ENCODE measurements at regions not wholly inside any gene's neighbourhood (a gene's known extent, or its start where the extent isn't known, plus 50 kb on each side); places are given as distances from the start of the nearest gene placed in this dataset.

DNA sequence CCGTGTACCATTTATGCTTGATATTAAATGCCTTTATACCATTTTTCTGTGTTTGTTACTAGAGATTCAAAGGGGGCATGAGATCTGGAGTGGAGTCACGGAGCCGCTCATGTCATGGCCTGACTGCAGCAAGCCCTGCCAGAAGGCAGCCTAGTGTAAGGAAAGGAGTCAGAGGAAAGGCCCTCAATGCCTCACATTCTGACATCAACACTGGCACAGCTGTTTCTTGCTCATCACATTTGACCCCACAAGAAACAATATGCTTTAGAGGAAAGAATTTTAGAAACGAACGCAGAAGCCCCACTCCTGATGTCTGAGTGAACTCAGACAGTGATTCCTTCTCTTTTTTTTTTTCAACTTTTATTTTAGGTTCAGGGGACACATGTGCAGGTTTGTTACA, 322.4 kb upstream of the CPEB2 start:
- Mint-ChIP-seq H3K27me3 (ENCODE audit: unreplicated experiment) (no peaks in the 10 kb centered on the region), H3K9me3 (ENCODE audit: unreplicated experiment) (no peaks in the 10 kb centered on the region), H3K27ac (ENCODE audit: unreplicated experiment) (no peak overlapping the region), H3K4me3 (ENCODE audit: unreplicated experiment) (no peak overlapping the region), H3K4me1 (ENCODE audit: low read depth, unreplicated experiment) (no peaks in the 10 kb centered on the region), H3K36me3 (ENCODE audit: unreplicated experiment) (no peaks in the 10 kb centered on the region)
- TF ChIP-seq, protein P1, sequence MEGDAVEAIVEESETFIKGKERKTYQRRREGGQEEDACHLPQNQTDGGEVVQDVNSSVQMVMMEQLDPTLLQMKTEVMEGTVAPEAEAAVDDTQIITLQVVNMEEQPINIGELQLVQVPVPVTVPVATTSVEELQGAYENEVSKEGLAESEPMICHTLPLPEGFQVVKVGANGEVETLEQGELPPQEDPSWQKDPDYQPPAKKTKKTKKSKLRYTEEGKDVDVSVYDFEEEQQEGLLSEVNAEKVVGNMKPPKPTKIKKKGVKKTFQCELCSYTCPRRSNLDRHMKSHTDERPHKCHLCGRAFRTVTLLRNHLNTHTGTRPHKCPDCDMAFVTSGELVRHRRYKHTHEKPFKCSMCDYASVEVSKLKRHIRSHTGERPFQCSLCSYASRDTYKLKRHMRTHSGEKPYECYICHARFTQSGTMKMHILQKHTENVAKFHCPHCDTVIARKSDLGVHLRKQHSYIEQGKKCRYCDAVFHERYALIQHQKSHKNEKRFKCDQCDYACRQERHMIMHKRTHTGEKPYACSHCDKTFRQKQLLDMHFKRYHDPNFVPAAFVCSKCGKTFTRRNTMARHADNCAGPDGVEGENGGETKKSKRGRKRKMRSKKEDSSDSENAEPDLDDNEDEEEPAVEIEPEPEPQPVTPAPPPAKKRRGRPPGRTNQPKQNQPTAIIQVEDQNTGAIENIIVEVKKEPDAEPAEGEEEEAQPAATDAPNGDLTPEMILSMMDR (IDR thresholded peaks at IDR 0.05; ENCODE audit: partially characterized antibody, unreplicated experiment), result no peak
- no peak for DNase-seq

DNA sequence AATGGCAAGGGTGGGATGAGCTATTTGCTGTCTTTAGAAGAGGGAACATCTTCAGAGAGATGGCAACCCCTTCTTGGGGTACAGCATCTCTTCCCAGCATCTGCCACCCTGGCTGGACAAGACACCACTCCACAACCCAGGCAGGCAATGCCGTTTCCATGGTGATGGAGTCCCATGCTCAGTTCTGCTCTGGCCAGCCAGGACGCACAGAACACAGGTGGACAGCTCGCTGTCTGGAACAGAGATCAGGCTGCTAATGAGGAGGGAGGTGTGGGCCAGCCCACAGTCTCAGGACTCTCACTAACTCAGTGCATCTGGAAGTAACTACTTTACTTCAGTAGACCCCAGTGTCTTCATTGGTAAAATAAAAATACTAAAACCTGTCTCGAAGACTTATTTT, 321.0 kb upstream of the CPEB2 start:
- no peak overlapping the region for H3K4me3 Mint-ChIP-seq (ENCODE audit: unreplicated experiment)
- no peaks in the 10 kb centered on the region for H3K36me3 Mint-ChIP-seq (ENCODE audit: unreplicated experiment)
- no peak for DNase-seq
- H3K4me1 Mint-ChIP-seq (ENCODE audit: low read depth, unreplicated experiment), result no peaks in the 10 kb centered on the region
- TF ChIP-seq, protein P1 (IDR thresholded peaks at IDR 0.05; ENCODE audit: partially characterized antibody, unreplicated experiment), result no peak
- no peaks in the 10 kb centered on the region for H3K27me3 Mint-ChIP-seq (ENCODE audit: unreplicated experiment)
- H3K27ac Mint-ChIP-seq (ENCODE audit: unreplicated experiment), result no peak overlapping the region
- no peaks in the 10 kb centered on the region for H3K9me3 Mint-ChIP-seq (ENCODE audit: unreplicated experiment)

DNA sequence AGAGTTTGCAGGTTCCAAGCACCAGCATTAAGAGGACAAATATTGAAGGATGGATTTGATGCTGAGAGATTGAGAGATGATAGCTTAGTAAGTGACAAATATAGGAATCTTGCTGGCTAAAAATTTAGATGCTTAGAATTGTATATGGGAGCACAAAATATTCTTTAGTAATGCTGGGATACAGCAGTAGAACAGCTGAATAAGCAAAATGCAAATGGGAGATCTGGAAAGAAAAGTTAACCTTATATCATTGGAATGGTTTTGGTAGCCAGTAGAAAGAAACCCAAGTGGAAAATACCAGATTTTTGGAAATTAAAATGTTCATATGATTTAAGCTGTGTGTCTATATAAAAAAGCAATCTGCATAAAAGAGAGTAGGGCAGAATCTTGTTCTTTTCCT, 308.6 kb upstream of the CPEB2 start:
- peak overlapping the region; percentile 54 for H3K27ac Mint-ChIP-seq (ENCODE audit: unreplicated experiment)

DNA sequence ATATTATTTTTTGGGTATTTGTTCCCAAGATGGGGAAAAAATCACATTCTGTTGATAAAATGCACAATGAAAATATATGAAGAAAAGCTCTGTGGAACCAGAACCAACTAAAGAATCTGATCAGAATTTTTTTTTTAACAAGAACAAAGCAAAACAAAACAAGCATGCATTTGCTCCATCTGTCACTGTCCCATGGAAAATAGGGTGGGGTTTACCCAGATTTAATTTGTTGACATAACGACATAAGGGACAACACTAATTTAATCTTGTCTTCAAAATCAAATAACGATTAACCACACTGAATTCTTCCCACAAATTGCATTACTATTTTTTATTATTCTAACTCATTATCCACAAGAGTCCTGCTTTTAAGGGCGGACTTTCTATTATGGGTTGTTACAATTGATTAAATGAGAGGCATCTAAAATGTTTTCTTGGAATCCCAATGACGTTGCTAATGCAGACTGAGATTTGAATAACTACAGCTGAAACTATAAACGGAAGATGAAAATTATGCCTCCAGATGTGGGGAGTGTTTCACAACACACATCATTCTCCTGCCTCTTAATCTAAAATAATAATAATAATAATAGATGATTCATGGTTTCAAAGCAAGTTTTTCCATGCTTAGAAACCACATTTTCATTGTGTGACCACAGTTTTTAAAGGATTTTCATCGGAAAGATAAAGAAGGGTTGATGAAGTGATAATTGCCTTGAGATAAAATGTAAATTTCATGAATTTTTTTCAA, 307.0 kb upstream of the CPEB2 start:
- H3K9me3 Mint-ChIP-seq (ENCODE audit: unreplicated experiment), result peaks cover 11% of the 10 kb centered on the region
- H3K4me1 Mint-ChIP-seq (ENCODE audit: low read depth, unreplicated experiment), result peaks cover 16% of the 10 kb centered on the region
- H3K36me3 Mint-ChIP-seq (ENCODE audit: unreplicated experiment), result peaks cover 9% of the 10 kb centered on the region
- H3K27ac Mint-ChIP-seq (ENCODE audit: unreplicated experiment), result peak overlapping the region; percentile 82
- no peak for DNase-seq
- H3K4me3 Mint-ChIP-seq (ENCODE audit: unreplicated experiment), result peak overlapping the region; percentile 16
- TF ChIP-seq, protein P1 (IDR thresholded peaks at IDR 0.05; ENCODE audit: partially characterized antibody, unreplicated experiment), result no peak
- no peaks in the 10 kb centered on the region for H3K27me3 Mint-ChIP-seq (ENCODE audit: unreplicated experiment)

More for the DNA sequence above, 308.6 kb upstream of the CPEB2 start:
- TF ChIP-seq, protein P1 (IDR thresholded peaks at IDR 0.05; ENCODE audit: partially characterized antibody, unreplicated experiment), result no peak
- no peak overlapping the region for H3K4me3 Mint-ChIP-seq (ENCODE audit: unreplicated experiment)
- no peaks in the 10 kb centered on the region for H3K27me3 Mint-ChIP-seq (ENCODE audit: unreplicated experiment)
- peaks cover 9% of the 10 kb centered on the region for H3K9me3 Mint-ChIP-seq (ENCODE audit: unreplicated experiment)
- H3K36me3 Mint-ChIP-seq (ENCODE audit: unreplicated experiment), result peaks cover 9% of the 10 kb centered on the region
- H3K4me1 Mint-ChIP-seq (ENCODE audit: low read depth, unreplicated experiment), result peaks cover 16% of the 10 kb centered on the region
- no peak for DNase-seq

DNA sequence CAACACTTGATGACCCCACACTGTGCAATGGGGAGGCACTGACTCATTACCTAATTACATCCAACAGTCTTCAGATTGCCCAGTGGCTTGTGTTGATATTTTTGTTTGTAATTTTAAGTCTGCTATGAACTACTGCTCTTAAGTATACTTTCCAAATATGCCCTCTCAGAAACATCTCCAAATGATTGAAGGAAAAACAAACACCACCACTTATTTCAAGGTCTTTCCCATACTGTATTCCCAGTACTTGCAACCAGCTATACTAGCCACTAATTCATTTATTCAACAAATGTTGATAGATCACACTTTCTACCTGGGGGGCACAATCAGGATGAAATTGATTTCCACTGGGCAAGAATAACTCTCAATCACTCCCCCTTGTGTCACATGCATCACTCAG, 302.2 kb upstream of the CPEB2 start:
- Mint-ChIP-seq H3K9me3 (ENCODE audit: unreplicated experiment) (peaks cover 5% of the 10 kb centered on the region), H3K27ac (ENCODE audit: unreplicated experiment) (no peak overlapping the region), H3K4me1 (ENCODE audit: low read depth, unreplicated experiment) (peaks cover 3% of the 10 kb centered on the region), H3K27me3 (ENCODE audit: unreplicated experiment) (no peaks in the 10 kb centered on the region), H3K36me3 (ENCODE audit: unreplicated experiment) (no peaks in the 10 kb centered on the region), H3K4me3 (ENCODE audit: unreplicated experiment) (no peak overlapping the region)
- TF ChIP-seq, protein P1 (IDR thresholded peaks at IDR 0.05; ENCODE audit: partially characterized antibody, unreplicated experiment), result no peak
- no peak for DNase-seq

Data from glutamatergic neuron (in vitro differentiated cells).